Effector CD4-positive, alpha-beta T cell (primary cell): ENCODE measurements at regions not wholly inside any gene's neighbourhood (a gene's known extent, or its start where the extent isn't known, plus 50 kb on each side); places are given as distances from the start of the nearest gene placed in this dataset.
"Not testable (repeated sequence)": the region's sequence is repeated elsewhere in the genome, so short reads cannot be mapped to it uniquely, and the experiment has no call there.

Experiments
- DNase-seq: peaks from one replicate; pipeline ENCODE4 v3.0.0-alpha.2; 2020

- DNase-seq: no peak
These were observed 377.8 kb upstream of the CLINT1 start for GRCh38 chr5:158236511-158237335.

- DNase-seq: no peak
These were observed 376.2 kb upstream of the CLINT1 start for GRCh38 chr5:158235159-158235547.

DNA sequence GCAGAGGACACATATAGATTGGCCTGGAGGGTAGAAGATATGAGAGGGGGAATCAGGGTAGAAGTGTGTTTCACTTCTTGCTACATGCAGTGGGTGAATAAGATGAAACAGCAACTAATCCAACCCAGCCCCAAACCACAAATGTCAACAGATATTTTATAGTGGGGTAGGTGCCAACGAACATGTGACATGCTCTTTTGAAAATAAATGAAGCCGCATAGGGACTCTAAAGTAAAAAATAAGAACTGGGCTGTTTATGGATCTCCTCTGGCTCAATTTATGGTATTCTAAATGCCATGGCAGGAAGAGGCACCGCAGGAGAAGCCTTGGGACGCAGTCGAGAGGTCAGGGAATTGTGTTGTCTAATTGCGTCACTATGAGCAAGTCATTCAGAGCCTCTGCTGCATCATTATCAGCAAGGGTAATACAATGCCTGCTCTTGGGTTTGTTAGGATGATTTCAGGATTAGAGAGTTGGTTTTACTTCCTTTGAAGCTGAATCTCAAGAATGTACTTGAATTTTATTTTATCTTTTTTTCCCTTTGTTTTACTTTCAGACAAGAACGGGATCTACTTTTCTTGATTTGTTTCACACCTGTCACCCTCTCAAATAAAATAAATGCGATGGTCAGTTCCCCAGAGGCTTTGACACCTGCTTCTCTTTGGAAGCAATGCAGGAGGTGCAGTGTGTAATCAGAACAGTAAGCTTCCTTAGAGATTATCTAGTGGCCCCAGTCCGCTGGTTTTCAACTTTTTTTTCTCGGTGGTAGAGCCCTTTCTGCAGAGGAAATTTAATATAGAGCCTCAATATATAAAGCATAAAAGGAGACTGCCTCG lies 375.6 kb upstream of the CLINT1 start:
- DNase-seq: no peak

DNA sequence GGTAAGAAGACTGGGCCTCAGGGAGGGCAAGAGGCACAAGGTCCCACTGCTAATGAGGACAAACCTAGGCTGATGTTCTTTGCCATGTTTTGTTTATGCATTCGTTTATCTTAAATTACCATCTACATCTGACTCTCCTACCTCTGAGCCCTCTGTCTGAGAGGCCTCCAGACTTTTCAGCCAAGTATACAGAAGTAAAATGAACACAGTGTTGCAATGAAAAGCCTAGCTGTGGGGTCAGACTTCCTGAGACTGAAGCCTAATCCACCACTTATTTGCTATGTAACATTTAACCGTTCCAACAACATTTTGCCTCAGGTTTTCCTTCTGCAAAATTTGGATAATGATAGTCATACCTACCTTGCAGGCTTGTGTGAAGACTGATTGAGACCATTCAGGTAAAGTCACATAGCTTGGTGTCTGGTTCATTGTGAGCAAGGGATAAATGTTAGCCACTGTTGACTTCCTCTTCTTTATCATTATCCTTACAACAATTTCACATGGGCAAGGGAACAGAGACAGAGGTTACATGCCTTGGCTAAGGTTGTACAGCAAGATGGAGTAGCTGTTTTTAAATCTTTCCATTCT lies 374.9 kb upstream of the CLINT1 start:
- DNase-seq: no peak

GRCh38 chr5:158227314-158227713 lies 368.4 kb upstream of the CLINT1 start:
- not testable (repeated sequence) for DNase-seq

DNA sequence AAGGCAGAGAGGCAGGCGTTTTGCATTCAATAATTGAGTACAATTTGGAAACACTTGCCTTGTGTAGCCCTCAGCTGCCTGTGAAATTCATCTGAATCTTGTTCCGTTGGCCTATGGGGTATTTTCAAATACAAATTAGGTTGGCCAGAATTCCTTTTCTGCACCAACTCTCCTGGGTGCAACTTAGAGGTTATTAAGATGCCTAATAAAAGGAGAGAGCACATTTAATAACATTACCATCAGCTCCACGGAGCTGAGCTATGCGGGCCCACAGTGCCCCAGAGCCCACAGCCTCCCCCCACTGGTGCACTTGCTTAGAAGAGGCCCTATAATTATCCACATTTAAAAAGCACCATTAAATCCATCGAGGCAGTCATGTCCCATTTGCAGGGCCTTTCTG lies 367.6 kb upstream of the CLINT1 start:
- DNase-seq: no peak

DNA sequence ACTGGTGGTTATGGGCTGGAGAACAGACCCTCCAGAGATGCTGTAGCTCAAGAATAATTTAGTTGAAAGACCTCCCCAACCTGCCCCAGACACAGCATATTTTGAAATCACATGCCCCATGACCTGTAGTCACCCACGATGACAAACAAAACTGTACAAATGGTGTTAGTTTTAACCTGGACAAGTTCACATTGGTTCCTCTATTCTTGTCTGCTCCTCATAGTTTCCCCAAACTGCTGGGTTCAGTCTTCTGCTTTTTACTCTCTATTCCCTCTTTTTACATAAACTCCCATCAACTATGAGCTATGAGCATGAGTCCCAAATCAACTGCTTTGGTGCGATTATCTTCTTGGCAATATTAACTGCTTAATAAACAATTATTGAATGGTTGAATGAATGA lies 365.3 kb upstream of the CLINT1 start:
- DNase-seq: no peak

DNA sequence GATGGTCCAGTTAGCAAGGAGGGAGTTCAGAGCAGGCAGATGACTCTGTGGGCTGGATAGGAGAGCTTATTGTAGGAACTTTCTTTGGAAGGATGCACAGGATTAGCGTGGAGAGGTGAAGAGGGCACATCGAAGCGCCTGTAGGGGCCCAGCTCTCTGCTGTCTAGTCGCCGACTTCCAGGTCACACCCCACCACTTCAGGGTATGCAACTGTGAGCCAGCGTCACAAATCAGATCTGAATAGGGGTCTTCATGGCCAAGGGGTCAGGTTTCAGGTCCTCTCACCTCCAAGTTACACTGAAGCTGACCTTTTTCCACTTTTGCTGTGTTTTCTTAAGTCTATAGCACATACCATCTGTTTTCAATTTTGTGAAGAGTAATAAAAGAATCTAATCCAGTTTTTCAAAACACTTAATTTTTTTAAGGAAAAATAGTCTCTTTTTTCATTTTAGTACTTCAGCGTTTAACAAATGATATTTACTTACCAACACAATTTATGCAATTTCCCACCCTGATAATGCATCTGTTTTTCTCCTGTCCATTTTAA lies 364.2 kb upstream of the CLINT1 start:
- DNase-seq: no peak

GRCh38 chr5:158212917-158213316 lies 354.0 kb upstream of the CLINT1 start:
- no peak for DNase-seq

- no peak for DNase-seq
These were observed 353.3 kb upstream of the CLINT1 start for GRCh38 chr5:158212237-158212636.

DNA sequence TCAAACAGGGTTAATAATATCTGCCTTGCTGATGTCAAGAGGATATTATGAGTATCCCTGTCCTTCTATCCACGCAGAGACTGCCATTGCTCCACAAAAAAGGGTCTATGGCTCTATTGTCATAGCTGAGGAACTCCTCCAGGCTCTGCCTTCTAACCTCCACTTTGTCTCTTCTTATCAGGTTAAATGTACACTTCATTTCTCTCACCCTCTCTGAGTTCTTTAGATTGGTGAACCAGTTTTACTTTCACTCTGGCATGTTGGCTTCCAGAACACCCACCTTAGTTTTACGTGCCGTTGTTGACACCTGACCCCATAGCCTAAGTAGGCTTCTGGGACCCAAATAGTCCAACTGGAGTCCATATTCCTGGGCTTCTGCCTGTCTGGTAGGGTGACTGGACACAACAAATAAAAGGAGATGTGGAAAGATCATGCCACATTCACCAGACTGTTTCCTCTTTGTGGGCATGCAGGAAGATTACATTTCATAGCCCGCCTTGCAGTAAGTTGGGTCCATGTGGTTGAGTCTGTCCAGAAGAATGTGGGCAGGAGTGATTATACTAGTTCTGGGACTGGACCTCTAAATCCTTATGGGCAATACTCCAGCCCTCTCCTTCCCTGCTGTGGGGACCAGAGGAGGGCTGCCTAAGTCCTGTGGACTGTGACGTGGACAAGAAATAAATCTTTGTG lies 350.4 kb upstream of the CLINT1 start:
- DNase-seq: no peak

DNA sequence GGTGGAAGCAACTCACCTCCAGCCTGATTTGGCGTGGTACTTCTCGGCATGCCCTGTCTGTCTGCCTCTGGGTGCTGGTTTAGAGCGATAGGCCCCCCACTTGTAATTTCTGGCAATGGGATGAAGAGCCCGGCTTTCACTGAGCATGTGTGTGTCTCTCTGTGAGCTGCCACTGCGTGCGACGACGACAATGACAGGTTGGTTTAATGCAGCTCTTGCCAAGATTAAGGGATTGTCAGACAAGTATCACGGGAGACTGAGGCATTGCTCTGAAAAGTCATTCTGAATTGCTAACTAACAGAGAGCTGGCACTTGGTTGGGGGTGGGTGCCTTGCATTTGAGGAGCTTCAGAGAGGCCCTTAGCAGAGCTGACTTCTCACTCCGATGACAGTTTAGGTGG lies 348.8 kb upstream of the CLINT1 start:
- DNase-seq: no peak

DNA sequence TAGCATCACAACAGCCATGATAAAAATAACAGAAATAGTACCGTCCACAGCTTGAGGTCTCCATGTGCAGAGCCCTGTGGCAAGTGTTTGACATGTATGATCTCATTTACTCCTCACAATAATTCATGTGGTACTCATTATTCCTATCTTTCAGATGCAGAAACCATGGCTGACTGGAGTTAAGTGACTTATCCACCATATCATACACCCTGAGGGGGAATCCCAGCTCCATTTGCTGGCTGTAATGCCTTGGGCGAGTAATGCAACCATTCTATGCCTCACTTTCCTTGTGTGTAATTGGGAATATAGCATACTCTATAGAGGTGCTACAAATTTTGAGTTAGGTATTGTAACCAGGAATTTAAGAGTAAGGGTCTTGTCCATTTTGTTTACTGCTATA lies 347.0 kb upstream of the CLINT1 start:
- no peak for DNase-seq

DNA sequence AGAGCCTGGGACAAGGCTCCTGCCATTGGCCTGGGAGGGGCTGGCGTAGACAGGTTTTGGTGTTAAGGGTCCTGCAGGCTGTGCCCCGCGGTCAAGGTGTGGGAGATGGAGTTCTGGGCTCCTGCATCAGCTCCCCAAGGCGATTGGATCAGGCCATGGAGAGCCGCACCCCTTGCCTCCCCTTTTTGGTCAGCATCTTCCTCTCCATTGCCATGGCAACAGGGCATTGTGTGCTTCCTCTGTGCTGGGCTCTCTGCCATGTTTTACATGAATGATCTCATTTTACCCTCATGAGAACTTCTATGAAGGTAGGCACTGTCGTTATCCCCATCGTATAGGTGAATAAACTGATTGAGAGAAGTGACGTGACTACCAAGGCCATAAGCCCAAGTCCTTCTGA lies 344.3 kb upstream of the CLINT1 start:
- no peak for DNase-seq

DNA sequence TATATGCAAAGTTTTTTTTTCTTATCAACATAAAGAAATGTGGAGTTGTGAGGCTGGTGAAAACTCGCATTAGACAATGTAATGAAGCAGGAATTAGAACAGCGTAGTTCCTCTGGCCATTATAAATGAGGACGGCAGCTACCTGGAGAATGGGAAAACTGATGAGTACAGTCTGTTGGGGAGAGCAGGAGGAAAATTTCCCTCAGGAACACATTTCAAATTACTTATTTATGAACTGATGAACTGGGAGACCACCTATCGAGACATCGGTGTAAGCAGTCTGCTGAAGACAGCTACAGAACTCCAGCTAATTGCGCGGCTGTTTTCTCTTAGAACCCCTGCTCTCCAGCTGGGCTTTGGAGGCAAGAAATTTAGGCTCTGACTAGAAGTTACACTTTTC lies 343.9 kb upstream of the CLINT1 start:
- no peak for DNase-seq

GRCh38 chr5:158200619-158201018 lies 341.7 kb upstream of the CLINT1 start:
- DNase-seq: no peak

- DNase-seq: no peak
These were observed 339.7 kb upstream of the CLINT1 start for GRCh38 chr5:158198636-158199035.

DNA sequence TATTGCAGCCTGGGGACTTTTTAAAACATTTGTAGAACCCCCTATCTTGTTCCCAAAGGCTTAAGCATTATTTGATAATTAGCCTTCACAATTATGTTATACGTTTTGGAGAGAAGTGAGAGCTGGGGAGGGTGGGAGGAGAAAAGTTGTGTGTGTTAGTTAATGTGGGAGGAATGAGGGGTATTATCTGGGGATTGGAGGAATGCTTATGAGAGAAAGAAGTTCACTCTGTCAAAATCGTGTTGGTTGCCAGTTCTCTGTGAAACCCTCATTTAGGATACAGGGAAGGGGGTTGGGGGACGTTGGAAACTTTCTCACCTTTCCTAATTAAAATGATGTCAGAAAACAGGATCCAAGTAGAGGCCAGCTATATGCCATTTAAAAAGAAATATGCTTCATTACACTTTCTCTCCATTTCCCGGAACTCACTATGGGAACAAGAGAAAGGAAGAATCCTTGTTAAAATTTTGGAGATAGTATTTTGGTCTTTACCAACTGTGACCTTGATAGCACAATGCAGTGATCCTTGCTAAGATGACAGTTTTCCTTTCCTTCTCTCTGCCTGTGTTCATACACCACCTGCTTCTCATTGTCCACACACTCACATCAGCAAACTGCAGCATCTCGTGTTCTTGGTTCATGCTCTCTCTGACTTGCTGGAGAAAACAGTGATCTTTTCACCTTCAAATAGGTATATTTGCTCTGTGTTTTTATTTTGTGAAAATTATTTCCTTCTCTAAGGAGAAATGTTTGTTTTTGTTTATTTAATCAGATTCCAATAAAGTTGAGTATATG lies 336.7 kb upstream of the CLINT1 start:
- DNase-seq: no peak

DNA sequence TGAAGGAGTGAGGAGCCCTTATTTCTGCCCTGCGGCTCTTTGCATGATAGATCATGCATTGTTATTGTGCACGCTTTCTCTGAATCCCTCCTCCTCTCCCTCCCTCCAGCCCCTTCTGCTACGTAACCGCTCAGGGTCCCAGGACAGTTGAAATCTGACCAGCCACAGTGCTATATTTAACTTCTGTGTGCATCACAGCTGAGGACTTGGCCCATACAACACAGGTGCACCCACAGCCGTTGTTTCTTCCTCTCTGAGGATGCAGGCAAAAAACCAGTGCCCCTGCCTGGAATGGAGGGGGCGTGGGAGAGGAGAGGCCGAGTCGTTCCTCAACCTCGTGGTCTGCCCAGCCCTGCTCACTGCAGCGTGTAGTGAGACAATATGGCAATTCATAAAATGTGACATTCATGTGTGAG lies 335.6 kb upstream of the CLINT1 start:
- DNase-seq: no peak

DNA sequence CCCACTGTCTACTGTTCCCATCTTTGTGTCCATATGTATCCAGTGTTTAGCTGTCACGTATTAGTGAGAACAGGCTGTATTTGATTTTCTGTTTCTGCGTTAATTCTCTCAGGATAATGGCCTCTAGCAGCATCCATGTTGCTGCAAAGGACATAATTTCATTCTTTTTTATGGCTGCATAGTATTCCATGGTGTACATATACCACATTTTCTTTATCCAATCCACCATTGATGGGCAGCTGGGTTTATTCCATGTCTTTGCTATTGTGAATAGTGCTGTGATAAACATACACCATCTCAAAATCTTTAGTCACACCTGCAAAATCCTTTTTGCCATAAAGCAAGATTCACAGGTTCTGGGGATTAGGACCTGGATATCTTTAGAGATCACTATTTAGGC lies 334.4 kb upstream of the CLINT1 start:
- DNase-seq: not testable (repeated sequence)

DNA sequence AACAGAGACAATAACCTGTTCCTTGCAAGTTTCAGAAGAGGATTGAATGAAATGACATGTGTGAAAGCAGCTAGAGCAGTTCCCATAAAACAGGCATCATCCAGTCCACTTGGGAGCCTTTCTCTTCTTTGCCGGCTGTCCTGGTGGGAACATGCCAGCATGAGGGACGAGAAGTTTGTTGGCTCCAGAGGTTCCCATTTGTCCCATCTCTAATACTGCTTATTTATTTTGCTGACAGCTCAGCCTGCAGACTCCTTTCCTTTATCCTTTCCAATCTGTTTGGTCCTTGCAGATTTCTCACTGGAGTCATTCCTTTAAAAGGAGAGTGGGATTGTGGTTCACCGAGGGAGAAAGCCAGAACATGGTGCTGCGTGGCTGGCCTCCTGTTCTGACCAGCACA lies 321.5 kb upstream of the CLINT1 start:
- no peak for DNase-seq

- no peak for DNase-seq
These were observed 320.3 kb upstream of the CLINT1 start for GRCh38 chr5:158179271-158179670.
